ENCODE measurements at regions not wholly inside any gene's neighbourhood (a gene's known extent, or its start where the extent isn't known, plus 50 kb on each side); places are given as distances from the start of the nearest gene placed in this dataset.
A peak's percentile ranks its signal among the peaks of the same experiment; 100 is the strongest.

DNA sequence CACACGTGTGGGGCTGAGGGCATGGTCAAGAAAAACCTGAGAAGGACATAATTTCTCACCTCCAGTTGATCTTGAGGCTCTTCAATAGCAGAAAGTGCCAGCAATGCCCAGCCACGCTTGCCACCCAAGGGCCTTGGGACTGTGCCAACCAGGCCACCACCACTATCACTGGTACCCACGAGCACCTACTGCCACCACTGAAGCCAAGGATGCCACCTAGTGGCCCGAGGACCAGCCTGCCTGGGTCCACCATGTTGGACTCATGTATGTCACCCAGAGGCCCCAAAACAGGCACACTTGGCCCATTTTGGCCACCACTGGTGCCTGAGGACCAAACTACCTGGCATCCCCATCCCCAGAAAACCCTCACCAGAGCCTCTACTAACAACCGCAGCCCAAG, 191.8 kb downstream of the ADAM29 start:
- DNase-seq (ENCODE audit: low read depth), result no peak
- TF ChIP-seq, protein P1, sequence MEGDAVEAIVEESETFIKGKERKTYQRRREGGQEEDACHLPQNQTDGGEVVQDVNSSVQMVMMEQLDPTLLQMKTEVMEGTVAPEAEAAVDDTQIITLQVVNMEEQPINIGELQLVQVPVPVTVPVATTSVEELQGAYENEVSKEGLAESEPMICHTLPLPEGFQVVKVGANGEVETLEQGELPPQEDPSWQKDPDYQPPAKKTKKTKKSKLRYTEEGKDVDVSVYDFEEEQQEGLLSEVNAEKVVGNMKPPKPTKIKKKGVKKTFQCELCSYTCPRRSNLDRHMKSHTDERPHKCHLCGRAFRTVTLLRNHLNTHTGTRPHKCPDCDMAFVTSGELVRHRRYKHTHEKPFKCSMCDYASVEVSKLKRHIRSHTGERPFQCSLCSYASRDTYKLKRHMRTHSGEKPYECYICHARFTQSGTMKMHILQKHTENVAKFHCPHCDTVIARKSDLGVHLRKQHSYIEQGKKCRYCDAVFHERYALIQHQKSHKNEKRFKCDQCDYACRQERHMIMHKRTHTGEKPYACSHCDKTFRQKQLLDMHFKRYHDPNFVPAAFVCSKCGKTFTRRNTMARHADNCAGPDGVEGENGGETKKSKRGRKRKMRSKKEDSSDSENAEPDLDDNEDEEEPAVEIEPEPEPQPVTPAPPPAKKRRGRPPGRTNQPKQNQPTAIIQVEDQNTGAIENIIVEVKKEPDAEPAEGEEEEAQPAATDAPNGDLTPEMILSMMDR (IDR thresholded peaks at IDR 0.05; ENCODE audit: insufficient read depth, low read depth, low read length, missing control alignments), result no peak
- no peak overlapping the region for H3K4me3 ChIP-seq (ENCODE audit: low read length)

DNA sequence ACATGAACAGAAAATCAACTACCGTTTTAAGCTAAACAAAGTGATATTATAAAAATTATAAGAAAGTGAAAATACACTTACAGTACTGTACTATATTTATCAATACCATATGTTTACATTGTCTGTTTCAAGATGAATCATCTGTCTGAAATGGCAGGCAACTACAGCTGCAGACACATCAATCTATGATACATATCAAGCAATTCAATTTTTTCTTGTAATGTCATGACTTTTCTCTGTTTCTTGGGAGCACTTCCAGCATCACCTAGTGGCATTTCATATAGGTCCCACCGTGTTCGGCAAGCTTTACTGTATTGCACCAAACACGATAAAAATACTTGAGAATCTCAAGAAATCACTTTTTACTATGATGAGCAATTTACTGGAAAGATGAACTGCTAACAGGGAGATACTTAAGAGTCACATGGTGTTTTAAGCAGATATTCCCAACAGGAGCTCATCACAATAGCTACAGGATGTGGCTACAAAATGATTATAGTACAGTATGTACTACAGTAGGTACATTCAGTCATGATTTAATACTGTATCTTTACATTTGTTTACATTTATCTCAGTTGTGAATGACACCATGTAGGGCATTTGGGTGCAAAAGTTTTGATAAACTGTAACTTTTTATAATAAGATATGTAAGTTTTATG, 207.4 kb downstream of the ADAM29 start:
- TF ChIP-seq, protein P1 (IDR thresholded peaks at IDR 0.05; ENCODE audit: insufficient read depth, low read depth, low read length, missing control alignments), result no peak
- peak; percentile 70 for DNase-seq (ENCODE audit: low read depth)
- no peak overlapping the region for H3K4me3 ChIP-seq (ENCODE audit: low read length)

DNA sequence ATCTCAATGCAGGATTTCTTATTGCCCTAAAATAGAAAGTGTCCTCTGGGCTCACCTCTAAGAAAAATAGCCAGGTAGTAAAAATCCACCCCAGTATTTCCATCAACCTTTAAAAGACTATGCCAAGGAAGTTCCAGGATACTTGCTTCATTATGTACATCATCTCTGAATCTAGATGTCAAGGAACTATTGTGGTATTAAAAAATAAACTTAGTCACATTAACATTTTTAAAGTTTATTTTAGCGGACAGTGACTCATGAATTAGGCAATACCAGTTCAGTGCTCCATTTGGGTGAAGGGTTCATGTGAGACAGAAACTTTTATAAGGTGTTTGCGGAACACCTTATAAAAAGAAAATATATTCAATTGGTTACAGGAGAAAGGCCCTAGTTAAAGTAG, 209.2 kb downstream of the ADAM29 start:
- TF ChIP-seq, protein P1 (IDR thresholded peaks at IDR 0.05; ENCODE audit: insufficient read depth, low read depth, low read length, missing control alignments), result no peak
- DNase-seq (ENCODE audit: low read depth), result peak; percentile 85
- H3K4me3 ChIP-seq (ENCODE audit: low read length), result no peak overlapping the region

DNA sequence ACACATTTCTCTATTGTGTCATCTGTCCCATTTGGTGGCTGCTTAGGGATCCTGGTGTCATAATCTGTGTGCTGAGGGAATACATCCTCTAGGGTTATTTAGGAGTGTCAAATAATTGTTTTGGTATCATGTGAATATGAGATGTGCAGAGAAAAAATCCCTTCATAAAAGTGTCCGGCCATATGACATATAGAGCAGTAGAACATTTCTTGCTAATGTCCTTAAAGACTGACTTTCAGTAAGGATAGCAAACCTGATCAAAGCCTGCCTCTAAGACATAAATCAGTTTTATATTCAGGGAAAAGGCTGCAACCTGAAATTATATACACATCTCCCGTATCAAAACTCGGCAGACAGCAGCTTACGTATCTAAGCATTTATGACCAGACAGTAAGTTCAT, 211.6 kb downstream of the ADAM29 start:
- no peak for DNase-seq (ENCODE audit: low read depth)
- TF ChIP-seq, protein P1 (IDR thresholded peaks at IDR 0.05; ENCODE audit: insufficient read depth, low read depth, low read length, missing control alignments), result no peak
- no peak overlapping the region for H3K4me3 ChIP-seq (ENCODE audit: low read length)

DNA sequence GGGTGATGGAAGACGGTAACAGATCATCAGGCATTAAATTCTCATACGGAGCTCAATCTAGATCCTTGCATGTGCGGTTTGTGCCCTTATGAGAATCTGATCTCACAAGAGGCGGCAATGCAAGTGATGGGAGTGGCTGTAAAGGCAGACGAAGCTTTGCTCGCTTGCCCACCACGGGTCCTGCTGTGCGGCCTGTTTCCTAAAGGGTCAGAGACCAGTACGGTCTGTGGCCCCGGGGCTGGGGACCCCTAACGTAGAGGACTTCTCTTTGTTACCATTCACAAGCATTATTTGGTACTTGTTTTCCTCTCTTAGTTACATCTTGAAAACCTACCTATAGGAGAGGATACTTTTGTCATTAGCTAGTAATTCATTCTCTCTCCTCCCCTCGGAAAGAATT, 221.0 kb downstream of the ADAM29 start:
- no peak for DNase-seq (ENCODE audit: low read depth)
- TF ChIP-seq, protein P1 (IDR thresholded peaks at IDR 0.05; ENCODE audit: insufficient read depth, low read depth, low read length, missing control alignments), result no peak
- H3K4me3 ChIP-seq (ENCODE audit: low read length), result no peak overlapping the region

DNA sequence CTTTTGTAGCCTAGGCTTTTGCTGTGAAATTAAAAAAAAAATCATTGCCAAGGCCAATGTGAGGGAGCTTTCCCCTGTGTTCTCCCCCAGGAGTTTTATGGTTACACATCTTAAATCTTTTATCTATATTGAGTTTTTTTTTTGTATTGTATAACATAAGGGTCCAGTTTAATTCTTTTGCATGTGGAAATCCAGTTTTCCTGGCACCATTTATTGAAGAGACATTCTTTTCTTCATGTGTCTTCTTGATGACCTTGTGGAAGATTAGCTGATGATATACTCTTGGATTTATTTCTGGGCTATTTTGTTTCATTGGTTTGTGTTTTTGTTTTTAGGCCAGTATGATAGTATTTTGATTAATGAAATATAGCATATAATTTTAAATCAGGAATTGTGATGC, 225.0 kb downstream of the ADAM29 start:
- TF ChIP-seq, protein P1 (IDR thresholded peaks at IDR 0.05; ENCODE audit: insufficient read depth, low read depth, low read length, missing control alignments), result no peak
- no peak for DNase-seq (ENCODE audit: low read depth)
- no peak overlapping the region for H3K4me3 ChIP-seq (ENCODE audit: low read length)

DNA sequence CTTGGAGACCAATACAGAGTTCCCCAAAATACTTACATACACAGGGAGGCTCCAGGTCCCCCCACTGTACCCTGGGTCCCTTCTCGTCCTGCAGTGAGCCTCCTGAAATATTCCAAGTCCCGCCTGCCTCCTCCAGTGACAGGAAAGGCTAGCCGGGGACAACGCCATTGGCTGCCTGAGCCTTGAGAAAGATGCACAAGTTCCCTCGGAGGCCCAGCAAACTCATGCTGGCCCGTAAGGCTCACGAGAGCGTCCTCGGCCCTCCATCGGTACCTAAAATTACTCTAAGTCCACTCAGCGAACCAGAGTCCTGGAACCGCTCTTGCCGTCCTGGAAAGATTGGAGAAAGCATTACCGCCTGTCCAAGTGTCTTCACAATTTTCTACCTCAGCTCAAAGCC, 228.6 kb downstream of the ADAM29 start:
- DNase-seq (ENCODE audit: low read depth), result no peak
- no peak overlapping the region for H3K4me3 ChIP-seq (ENCODE audit: low read length)
- TF ChIP-seq, protein P1 (IDR thresholded peaks at IDR 0.05; ENCODE audit: insufficient read depth, low read depth, low read length, missing control alignments), result no peak

All from epithelial cell of esophagus (primary cell).